Thoracic aorta (tissue), 2 donors: ENCODE measurements at regions not wholly inside any gene's neighbourhood (a gene's known extent, or its start where the extent isn't known, plus 50 kb on each side); places are given as distances from the start of the nearest gene placed in this dataset.

Source experiments
- ATAC-seq: fragments of 150-250 bp; one replicate; pipeline ENCODE4 v1.8.0; 2017; ENCODE audit warnings: low read depth; ENCODE audit not compliant: insufficient number of reproducible peaks, low FRiP score
- DNase-seq: peaks from one replicate; pipeline ENCODE4 v3.0.0-alpha.2; 2020; ENCODE audit warnings: low spot score
- H3K27ac ChIP-seq, 2 donors: fragments of 200-600 bp; sonication (generic); 1 replicate in 1 of 2; 2 replicates in 1 of 2; pipeline ENCODE4 v1.5.1; 2016; ENCODE audit warnings: mild to moderate bottlenecking in 2 of 2, moderate library complexity in 2 of 2
- H3K27me3 ChIP-seq: fragments of 200-600 bp; sonication (generic); replicated peaks from 2 replicates; pipeline ENCODE4 v1.6.0; 2016; ENCODE audit warnings: mild to moderate bottlenecking; ENCODE audit not compliant: insufficient read depth
- H3K36me3 ChIP-seq: fragments of 200-600 bp; sonication (generic); one replicate; pipeline ENCODE4 v1.5.1; 2016
- H3K4me1 ChIP-seq, 2 donors: fragments of 200-600 bp; sonication (generic); 1 replicate in 1 of 2; 2 replicates in 1 of 2; pipeline versions ENCODE4 v1.5.1 to v1.6.0; 2016; ENCODE audit warnings: low read depth in 2 of 2, mild to moderate bottlenecking in 1 of 2; ENCODE audit not compliant: control insufficient read depth in 1 of 2
- H3K4me3 ChIP-seq: fragments of 200-600 bp; sonication (generic); 2 replicates; pipeline ENCODE4 v1.5.1; 2016; ENCODE audit warnings: mild to moderate bottlenecking
- H3K9me3 ChIP-seq: fragments of 200-600 bp; sonication (generic); 2 replicates; pipeline ENCODE4 v1.5.1; 2016
- TF ChIP-seq, protein P1 (sequence below): fragments of 200-600 bp; sonication (generic); IDR thresholded peaks from one replicate; pipeline ENCODE4 v1.5.1; 2019; ENCODE audit warnings: antibody characterized with exemption

DNA sequence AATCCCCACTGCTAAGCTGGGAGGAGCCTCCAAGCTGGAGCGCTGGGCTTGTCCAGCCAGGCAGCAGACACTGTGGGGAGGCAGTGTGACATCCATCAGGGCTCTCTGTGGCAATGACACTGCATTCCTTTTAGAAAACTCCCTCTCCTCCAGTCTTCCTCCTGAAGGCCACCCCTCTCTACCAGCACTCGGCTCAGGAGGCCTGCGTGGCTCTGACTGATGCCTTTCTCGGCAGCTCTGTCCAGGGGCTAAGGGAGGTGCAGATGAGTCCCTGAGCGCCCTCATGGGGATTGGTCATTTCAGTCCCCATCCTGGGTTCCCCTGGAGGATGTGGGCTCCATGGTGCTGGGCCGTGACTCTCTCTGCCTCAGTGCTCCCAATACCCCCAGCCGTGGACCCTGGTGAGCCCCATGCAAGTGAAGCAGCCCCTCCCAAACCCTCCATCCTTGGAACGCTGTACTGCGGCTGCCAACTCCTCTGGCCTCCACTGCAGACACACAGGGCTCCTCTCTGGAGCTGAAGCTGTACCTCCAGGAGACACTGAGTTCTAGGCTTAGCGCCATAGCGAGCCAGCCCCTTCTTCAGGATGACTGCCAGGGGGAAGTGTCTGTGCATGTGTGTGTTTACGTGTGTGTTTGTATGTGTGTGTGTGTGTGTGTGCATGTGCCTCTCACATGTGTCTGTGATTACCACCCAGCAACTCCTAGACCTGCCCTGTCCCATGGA, 209.6 kb downstream of the ERMARD start:
- H3K27ac ChIP-seq, result no peak overlapping the region
- H3K36me3 ChIP-seq, result no peaks in the 10 kb centered on the region
- no peak for ATAC-seq
- no peaks in the 10 kb centered on the region for H3K27me3 ChIP-seq
- TF ChIP-seq, protein P1, sequence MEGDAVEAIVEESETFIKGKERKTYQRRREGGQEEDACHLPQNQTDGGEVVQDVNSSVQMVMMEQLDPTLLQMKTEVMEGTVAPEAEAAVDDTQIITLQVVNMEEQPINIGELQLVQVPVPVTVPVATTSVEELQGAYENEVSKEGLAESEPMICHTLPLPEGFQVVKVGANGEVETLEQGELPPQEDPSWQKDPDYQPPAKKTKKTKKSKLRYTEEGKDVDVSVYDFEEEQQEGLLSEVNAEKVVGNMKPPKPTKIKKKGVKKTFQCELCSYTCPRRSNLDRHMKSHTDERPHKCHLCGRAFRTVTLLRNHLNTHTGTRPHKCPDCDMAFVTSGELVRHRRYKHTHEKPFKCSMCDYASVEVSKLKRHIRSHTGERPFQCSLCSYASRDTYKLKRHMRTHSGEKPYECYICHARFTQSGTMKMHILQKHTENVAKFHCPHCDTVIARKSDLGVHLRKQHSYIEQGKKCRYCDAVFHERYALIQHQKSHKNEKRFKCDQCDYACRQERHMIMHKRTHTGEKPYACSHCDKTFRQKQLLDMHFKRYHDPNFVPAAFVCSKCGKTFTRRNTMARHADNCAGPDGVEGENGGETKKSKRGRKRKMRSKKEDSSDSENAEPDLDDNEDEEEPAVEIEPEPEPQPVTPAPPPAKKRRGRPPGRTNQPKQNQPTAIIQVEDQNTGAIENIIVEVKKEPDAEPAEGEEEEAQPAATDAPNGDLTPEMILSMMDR, result no peak
- DNase-seq, result no peak
- H3K9me3 ChIP-seq, result no peaks in the 10 kb centered on the region
- peaks cover 2 to 6% of the 10 kb centered on the region in 2 donors for H3K4me1 ChIP-seq
- no peak overlapping the region for H3K4me3 ChIP-seq

DNA sequence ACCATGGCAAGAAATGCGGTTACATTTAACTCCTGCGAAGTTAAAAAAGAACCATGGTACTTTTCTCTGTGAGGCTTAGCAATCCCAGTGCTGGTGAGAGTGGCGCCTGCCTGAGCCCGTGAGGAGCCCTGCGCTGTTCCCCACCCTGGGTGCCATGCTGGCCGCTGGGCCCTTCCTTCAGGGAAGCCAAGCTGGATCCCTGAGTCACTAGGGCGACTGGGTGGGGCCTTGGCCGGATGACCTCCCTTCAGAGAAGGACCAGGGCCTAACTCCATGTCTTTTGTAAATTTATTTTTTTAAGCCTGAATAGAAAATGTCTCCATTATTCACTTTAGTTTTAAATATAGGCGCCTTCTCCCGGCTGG, 209.1 kb downstream of the ERMARD start:
- DNase-seq, result no peak
- Histone ChIP-seq H3K4me1 (peaks cover 2 to 6% of the 10 kb centered on the region in 2 donors), H3K9me3 (no peaks in the 10 kb centered on the region), H3K4me3 (no peak overlapping the region), H3K27ac (no peak overlapping the region), H3K36me3 (no peaks in the 10 kb centered on the region), H3K27me3 (no peaks in the 10 kb centered on the region)
- TF ChIP-seq, protein P1, result no peak
- ATAC-seq, result no peak

DNA sequence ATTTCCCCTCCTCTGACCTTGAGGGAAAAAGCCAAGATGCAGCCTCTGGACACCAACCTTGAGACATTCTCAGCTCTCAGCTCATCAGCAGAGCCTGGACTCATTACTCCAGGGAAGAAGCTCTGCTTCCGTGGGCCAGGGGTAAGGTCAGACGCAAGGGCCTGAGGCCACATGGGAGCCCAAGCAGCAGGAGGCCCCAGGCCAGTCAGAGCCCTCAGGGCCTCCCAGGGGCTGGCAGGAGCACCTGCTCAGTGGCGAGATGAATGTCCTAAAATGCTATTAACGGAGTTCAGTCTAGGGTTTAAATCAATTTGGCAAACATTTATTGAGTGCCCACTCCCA, 208.6 kb downstream of the ERMARD start:
- H3K4me1 ChIP-seq, result peaks cover 2 to 6% of the 10 kb centered on the region in 2 donors
- DNase-seq (no peak), ATAC-seq (no peak)
- no peak overlapping the region for H3K27ac ChIP-seq
- no peak overlapping the region for H3K4me3 ChIP-seq
- no peaks in the 10 kb centered on the region for H3K36me3 ChIP-seq
- no peaks in the 10 kb centered on the region for H3K9me3 ChIP-seq
- H3K27me3 ChIP-seq, result no peaks in the 10 kb centered on the region
- TF ChIP-seq, protein P1, result no peak

DNA sequence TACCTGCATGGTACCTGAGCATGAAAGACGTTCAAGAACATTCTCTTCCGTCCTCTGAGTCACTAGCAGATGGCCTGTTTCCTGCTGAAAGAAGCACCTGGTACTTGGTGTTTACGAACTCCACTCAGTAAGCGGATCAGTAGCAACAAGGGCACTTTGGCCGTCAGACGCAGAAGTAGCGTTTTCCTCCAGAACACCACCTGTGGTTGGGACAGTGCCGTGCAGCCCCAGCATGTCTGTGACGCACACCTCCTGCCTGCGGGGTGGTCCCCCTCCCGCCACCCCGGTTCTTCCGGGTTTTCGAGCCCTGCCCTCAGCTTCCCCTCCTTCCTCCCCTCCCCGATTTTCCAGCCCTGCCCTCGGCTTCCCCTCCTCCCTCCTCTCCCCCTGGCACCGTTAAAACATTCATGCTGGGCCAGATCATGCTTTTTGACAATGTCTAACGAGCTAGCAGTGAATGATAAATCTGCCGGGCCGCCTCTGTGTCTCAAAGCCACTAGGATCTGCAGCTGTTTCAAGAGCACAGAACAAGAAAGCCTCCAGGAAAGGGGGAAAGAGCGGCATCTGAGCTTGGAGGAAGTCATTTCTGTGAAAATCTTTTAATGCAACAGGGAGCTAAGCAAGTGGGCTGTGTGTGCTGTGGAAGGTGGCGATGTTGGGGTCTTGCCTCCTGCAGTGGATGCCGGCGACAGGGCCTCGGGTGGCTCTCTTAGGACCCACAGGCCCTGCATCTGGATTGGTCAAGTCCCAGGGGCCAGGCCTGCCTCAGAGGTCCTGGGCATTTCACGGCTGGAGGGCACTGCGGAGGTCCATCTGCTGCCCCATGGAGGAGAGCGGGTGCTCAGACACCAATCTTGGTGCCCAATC, 207.9 kb downstream of the ERMARD start:
- H3K4me3 ChIP-seq, result no peak overlapping the region

DNA sequence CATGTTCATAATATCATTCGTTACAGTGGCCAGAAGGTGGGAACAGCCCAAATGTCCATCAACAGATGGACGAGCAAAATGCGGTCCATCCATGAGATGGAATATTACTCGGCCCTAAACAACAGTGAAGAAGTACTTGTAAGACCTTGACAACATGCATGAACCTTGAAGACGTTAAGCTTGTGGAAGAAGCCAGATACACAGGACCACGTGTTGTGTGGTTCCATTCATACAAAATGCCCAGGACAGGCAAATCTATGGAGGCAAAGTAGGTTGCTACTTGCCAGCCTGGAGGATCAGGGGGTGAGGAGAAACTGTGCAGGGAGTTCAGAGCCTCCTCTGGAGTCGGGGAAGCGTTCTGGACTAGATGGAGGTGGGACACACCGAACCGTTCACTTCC, 207.1 kb downstream of the ERMARD start:
- TF ChIP-seq, protein P1, result no peak
- DNase-seq, result no peak
- no peak overlapping the region for H3K4me3 ChIP-seq
- no peaks in the 10 kb centered on the region for H3K36me3 ChIP-seq
- H3K27ac ChIP-seq, result no peak overlapping the region
- no peak for ATAC-seq
- H3K4me1 ChIP-seq, result peaks cover 2 to 6% of the 10 kb centered on the region in 2 donors
- H3K9me3 ChIP-seq, result no peaks in the 10 kb centered on the region
- no peaks in the 10 kb centered on the region for H3K27me3 ChIP-seq

More for the DNA sequence above, 207.9 kb downstream of the ERMARD start:
- ATAC-seq (no peak), DNase-seq (no peak)
- TF ChIP-seq, protein P1, result no peak
- Histone ChIP-seq H3K9me3 (no peaks in the 10 kb centered on the region), H3K4me1 (peaks cover 2 to 6% of the 10 kb centered on the region in 2 donors), H3K36me3 (no peaks in the 10 kb centered on the region), H3K27ac (no peak overlapping the region), H3K27me3 (no peaks in the 10 kb centered on the region)
